PC-9 (cell line): ENCODE measurements at regions not wholly inside any gene's neighbourhood (a gene's known extent, or its start where the extent isn't known, plus 50 kb on each side); places are given as distances from the start of the nearest gene placed in this dataset.

Experiments
- EZH2 ChIP-seq: fragments of 200-600 bp; sonication (generic); IDR thresholded peaks from 2 replicates; pipeline ENCODE4 v1.8.0; 2017; ENCODE audit warnings: antibody characterized with exemption, low read depth
- TF ChIP-seq, protein P1 (sequence below): fragments of 200-600 bp; sonication (generic); conservative IDR thresholded peaks from 2 replicates; pipeline ENCODE4 v1.6.1; 2017; ENCODE audit warnings: mixed run types, antibody characterized with exemption, mild to moderate bottlenecking, moderate library complexity

DNA sequence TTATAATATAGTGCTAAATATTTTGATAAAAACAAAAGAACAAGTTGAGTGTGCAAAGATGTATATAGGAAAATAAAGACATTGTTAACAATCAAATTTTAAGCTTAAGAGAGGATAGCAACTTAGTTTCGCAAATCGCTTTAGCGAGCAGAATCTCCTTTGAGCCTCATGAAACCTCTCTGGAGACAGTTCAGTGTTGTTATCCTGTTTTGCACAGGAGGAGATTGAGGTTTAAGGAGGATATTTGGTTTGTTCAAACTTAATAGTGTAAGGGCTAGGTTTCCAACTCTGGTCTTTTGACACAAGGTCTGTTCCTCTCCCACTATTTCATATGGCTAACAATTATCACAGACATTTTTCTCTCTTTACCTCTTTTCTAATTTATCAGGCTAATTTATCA, 1848.5 kb upstream of the TENM3 start:
- TF ChIP-seq, protein P1, sequence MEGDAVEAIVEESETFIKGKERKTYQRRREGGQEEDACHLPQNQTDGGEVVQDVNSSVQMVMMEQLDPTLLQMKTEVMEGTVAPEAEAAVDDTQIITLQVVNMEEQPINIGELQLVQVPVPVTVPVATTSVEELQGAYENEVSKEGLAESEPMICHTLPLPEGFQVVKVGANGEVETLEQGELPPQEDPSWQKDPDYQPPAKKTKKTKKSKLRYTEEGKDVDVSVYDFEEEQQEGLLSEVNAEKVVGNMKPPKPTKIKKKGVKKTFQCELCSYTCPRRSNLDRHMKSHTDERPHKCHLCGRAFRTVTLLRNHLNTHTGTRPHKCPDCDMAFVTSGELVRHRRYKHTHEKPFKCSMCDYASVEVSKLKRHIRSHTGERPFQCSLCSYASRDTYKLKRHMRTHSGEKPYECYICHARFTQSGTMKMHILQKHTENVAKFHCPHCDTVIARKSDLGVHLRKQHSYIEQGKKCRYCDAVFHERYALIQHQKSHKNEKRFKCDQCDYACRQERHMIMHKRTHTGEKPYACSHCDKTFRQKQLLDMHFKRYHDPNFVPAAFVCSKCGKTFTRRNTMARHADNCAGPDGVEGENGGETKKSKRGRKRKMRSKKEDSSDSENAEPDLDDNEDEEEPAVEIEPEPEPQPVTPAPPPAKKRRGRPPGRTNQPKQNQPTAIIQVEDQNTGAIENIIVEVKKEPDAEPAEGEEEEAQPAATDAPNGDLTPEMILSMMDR = no peak
- TF ChIP-seq EZH2 = no peak
